Endothelial cell (in vitro differentiated cells): ENCODE measurements at regions not wholly inside any gene's neighbourhood (a gene's known extent, or its start where the extent isn't known, plus 50 kb on each side); places are given as distances from the start of the nearest gene placed in this dataset.

Experiments
- DNase-seq: peaks from one replicate; pipeline ENCODE4 v3.0.0; 2021; ENCODE audit warnings: low spot score
- H3K27ac Mint-ChIP-seq: one replicate; pipeline ENCODE4 v1.8.0; 2021; ENCODE audit warnings: mixed read lengths, inconsistent platforms; ENCODE audit not compliant: unreplicated experiment
- H3K27me3 Mint-ChIP-seq: one replicate; pipeline ENCODE4 v1.8.0; 2021; ENCODE audit warnings: mild to moderate bottlenecking, moderate library complexity, mixed read lengths, inconsistent platforms; ENCODE audit not compliant: unreplicated experiment
- H3K36me3 Mint-ChIP-seq: one replicate; pipeline ENCODE4 v1.8.0; 2021; ENCODE audit warnings: mild to moderate bottlenecking, low read depth, mixed read lengths, inconsistent platforms; ENCODE audit not compliant: unreplicated experiment
- H3K4me1 Mint-ChIP-seq: one replicate; pipeline ENCODE4 v1.8.0; 2021; ENCODE audit warnings: mild to moderate bottlenecking, mixed read lengths, inconsistent platforms; ENCODE audit not compliant: unreplicated experiment
- H3K4me3 Mint-ChIP-seq: one replicate; pipeline ENCODE4 v1.8.0; 2021; ENCODE audit warnings: mild to moderate bottlenecking, mixed read lengths, inconsistent platforms; ENCODE audit not compliant: unreplicated experiment
- H3K9me3 Mint-ChIP-seq: one replicate; pipeline ENCODE4 v1.8.0; 2021; ENCODE audit warnings: mixed read lengths, inconsistent platforms; ENCODE audit not compliant: unreplicated experiment
- TF ChIP-seq, protein P1 (sequence below): fragments of 200-600 bp; sonication (generic); IDR thresholded peaks from one replicate; pipeline ENCODE4 v1.5.0; 2021; ENCODE audit warnings: antibody characterized with exemption; ENCODE audit not compliant: unreplicated experiment

DNA sequence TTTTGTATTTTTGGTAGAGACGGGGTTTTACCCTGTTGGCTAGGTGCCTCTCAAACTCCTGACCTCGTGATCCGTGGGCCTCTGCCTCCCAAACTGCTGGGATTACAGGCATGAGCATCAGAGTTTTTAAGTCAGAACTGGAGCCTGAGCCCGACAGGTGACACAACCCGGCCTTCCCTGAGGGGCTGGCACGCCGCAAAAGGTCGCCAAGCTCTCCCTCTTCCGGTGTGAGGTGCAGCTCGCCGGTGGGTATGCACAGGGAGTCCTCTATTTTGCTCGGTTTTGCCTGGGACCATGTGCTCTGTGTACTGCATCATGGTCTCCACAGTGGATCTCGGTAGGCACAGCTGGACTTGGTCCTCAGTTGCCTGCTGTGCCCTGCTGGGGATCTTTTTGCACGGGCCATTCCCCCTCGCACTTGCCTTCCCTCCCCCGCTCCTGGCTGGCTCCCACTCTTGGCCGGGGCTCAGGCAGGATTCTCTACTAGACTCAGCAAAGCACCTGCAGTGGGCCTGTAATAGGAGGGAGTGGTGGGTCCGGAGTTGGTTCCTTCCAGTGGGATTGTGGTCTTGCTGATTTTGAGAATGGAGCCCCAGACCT, 101.2 kb upstream of the KLF13 start:
- TF ChIP-seq, protein P1, sequence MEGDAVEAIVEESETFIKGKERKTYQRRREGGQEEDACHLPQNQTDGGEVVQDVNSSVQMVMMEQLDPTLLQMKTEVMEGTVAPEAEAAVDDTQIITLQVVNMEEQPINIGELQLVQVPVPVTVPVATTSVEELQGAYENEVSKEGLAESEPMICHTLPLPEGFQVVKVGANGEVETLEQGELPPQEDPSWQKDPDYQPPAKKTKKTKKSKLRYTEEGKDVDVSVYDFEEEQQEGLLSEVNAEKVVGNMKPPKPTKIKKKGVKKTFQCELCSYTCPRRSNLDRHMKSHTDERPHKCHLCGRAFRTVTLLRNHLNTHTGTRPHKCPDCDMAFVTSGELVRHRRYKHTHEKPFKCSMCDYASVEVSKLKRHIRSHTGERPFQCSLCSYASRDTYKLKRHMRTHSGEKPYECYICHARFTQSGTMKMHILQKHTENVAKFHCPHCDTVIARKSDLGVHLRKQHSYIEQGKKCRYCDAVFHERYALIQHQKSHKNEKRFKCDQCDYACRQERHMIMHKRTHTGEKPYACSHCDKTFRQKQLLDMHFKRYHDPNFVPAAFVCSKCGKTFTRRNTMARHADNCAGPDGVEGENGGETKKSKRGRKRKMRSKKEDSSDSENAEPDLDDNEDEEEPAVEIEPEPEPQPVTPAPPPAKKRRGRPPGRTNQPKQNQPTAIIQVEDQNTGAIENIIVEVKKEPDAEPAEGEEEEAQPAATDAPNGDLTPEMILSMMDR: no peak
- no peak for DNase-seq
- Mint-ChIP-seq H3K4me3 (no peak overlapping the region), H3K36me3 (no peaks in the 10 kb centered on the region), H3K27ac (no peak overlapping the region), H3K9me3 (no peaks in the 10 kb centered on the region), H3K4me1 (peaks cover 3% of the 10 kb centered on the region), H3K27me3 (no peaks in the 10 kb centered on the region)

DNA sequence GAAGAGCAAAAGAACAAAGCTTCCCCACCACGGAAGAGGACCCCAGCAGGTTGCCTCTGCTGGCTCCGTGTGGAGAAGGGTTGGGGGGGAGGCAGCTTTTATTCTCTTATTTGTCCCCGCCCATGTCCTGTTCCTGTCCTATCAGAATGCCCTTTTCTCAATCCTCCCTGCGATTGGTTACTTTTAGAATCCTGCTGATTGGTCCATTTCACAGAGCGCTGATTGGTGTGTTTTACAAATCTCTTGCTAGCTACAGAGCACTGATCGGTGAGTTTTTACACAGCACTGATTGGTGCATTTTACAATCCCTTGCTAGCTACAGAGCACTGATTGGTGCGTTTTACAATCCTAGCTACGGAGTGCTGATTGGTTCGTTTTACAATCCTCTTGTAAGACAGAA, 100.6 kb upstream of the KLF13 start:
- no peak overlapping the region for H3K4me3 Mint-ChIP-seq
- DNase-seq: no peak
- TF ChIP-seq, protein P1: no peak
- H3K27me3 Mint-ChIP-seq: no peaks in the 10 kb centered on the region
- no peaks in the 10 kb centered on the region for H3K36me3 Mint-ChIP-seq
- peaks cover 3% of the 10 kb centered on the region for H3K4me1 Mint-ChIP-seq
- H3K9me3 Mint-ChIP-seq: no peaks in the 10 kb centered on the region
- H3K27ac Mint-ChIP-seq: no peak overlapping the region

DNA sequence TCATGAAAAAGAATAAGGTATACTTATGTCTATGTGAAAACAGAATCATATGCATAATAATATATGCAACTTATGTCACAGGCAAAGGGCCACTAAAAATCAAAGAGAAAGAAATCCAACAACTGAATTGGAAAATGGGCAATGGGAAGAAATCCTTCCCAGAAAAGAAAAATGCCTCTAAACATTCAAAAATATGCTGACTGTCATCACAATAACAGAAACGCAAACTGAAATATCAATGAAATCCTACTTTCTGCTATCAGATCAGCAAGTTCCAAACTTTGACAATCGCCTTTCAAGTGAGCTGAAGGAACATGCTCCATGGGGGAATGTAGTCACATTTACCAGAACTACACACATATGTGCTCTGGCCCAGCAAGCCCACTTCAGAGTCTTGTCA, 99.4 kb upstream of the KLF13 start:
- Mint-ChIP-seq H3K4me3 (no peak overlapping the region), H3K27ac (no peak overlapping the region), H3K9me3 (no peaks in the 10 kb centered on the region), H3K27me3 (peaks cover 2% of the 10 kb centered on the region), H3K4me1 (peaks cover 3% of the 10 kb centered on the region), H3K36me3 (no peaks in the 10 kb centered on the region)
- DNase-seq: no peak
- TF ChIP-seq, protein P1: no peak

DNA sequence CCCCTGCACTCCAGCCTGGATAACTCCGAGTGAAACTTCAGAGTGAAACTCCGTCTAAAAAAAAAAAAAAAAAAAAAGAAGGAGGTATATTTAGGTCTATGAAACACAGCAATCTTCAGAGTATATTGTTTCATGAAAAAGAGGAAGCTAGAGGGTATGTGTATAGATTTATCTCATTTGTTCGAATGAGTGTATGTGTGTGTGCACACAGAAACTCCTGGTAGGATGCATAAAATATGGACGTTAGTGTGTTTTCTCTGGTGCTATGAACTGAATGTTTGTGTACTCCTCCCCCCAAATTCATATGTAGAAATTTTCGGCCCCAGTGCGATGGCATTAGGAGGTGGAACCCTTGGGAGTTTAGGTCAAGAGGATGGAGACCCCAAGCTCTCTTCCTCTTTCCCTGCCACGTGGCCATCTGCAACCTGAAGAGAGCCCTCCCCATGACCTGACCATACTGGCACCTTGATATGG, 98.6 kb upstream of the KLF13 start:
- Mint-ChIP-seq H3K36me3 (no peaks in the 10 kb centered on the region), H3K27ac (no peak overlapping the region), H3K4me1 (no peaks in the 10 kb centered on the region), H3K4me3 (no peak overlapping the region), H3K27me3 (peaks cover 3% of the 10 kb centered on the region), H3K9me3 (no peaks in the 10 kb centered on the region)
- TF ChIP-seq, protein P1: no peak
- no peak for DNase-seq

DNA sequence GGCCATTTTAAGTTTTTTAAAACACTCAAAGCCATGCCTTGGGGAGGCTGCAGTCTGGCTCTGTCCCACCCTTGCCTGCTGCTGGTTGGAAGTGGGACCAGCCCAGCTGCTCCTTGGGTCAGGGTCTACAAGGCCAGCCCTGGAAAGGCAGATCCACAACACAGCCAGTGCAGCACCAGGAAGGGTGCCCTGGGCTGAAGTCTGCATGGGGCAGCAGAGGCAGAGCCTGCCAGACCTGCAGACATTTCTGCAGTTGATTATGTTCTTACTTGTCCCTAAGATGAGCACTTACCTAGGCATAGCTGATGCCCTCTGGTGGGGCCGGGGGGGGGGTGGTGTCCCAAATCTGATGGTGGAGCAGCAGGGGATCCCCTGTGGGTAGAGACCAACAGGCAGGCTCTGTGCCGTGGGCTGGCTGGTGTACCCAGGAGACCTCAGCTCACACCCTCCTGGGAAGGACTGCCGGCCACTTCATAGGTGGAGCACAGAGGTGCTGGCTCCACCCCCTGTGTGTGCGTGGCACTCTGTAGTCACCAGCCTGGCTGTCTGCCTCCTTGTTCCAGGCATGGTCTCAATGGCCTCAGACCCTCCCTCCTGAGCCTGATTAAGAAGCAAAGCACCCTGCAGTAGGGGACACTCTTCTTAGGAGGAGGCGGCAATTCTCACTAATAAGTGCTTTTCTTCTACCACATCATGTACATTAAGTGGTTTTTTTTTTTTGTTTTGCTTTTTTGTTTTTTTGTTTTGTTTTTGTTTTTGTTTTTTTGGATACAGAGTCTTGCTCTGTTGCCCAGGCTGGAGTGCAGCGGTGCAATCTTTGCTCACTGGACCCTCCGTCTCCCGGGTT, 97.4 kb upstream of the KLF13 start:
- Mint-ChIP-seq H3K36me3 (no peaks in the 10 kb centered on the region), H3K4me1 (no peaks in the 10 kb centered on the region), H3K4me3 (no peak overlapping the region), H3K27ac (no peak overlapping the region), H3K27me3 (peaks cover 6% of the 10 kb centered on the region), H3K9me3 (no peaks in the 10 kb centered on the region)
- DNase-seq: no peak
- TF ChIP-seq, protein P1: no peak
